ENCODE measurements at regions not wholly inside any gene's neighbourhood (a gene's known extent, or its start where the extent isn't known, plus 50 kb on each side); places are given as distances from the start of the nearest gene placed in this dataset.

GRCh38 chr13:73822668-73823592 is 311.3 kb downstream of the KLF12 start:
- no peak for FAIRE-seq
- H3K27ac ChIP-seq (ENCODE audit: low read depth in 1 of 3, low read length in 2 of 3), result no peak overlapping the region
- no peaks in the 10 kb centered on the region for H3K9me3 ChIP-seq (ENCODE audit: control insufficient read depth in 2 of 2, insufficient read depth in 1 of 2, low read depth in 1 of 2, low read length in 1 of 2)
- no peaks in the 10 kb centered on the region for H3K27me3 ChIP-seq (ENCODE audit: control insufficient read depth in 3 of 3, insufficient read depth in 3 of 3, low read length in 3 of 3)
- DNase-seq, result no peak
- no peaks in the 10 kb centered on the region for H3K36me3 ChIP-seq (ENCODE audit: control insufficient read depth in 3 of 3, insufficient read depth in 2 of 3, low read depth in 1 of 3, low read length in 3 of 3)
- WGBS, 3 donors, result 77 to 81% (median 81%) methylated on average over 6 of the region's 6 CpGs
- H3K4me1 ChIP-seq (ENCODE audit: control insufficient read depth in 3 of 3, insufficient read depth in 2 of 3, low read depth in 1 of 3, low read length in 2 of 3), result peaks cover 0 to 2% (median 0%) of the 10 kb centered on the region in 3 donors
- no peak overlapping the region for H3K4me3 ChIP-seq (ENCODE audit: low read depth in 1 of 3, low read length in 3 of 3)

DNA sequence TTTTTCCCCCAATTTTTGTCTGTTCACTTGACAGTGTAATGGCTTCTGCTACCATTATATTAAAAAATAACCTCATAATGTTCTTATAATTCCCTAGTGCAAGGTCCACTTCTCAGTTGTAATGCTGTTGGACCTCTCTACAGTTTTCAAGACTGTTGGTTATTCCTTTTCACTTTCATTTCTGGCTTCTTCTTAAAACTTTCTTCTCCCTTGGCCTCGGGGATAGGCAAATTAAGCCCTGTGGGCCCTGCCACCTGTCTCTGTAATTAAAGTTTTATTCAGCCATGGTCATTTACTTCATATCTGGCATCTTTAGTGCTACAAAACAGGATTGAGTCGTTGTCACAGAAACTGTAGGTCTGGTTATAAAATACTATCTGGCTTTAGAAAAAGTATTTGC is 313.5 kb downstream of the KLF12 start:
- WGBS, 3 donors, result 32 to 64% (median 56%) methylated on average over 2 of the region's 2 CpGs
- no peak for DNase-seq
- H3K36me3 ChIP-seq (ENCODE audit: control insufficient read depth in 3 of 3, insufficient read depth in 2 of 3, low read depth in 1 of 3, low read length in 3 of 3), result no peaks in the 10 kb centered on the region
- no peak overlapping the region for H3K4me3 ChIP-seq (ENCODE audit: low read depth in 1 of 3, low read length in 3 of 3)
- no peaks in the 10 kb centered on the region for H3K27me3 ChIP-seq (ENCODE audit: control insufficient read depth in 3 of 3, insufficient read depth in 3 of 3, low read length in 3 of 3)
- no peaks in the 10 kb centered on the region for H3K9me3 ChIP-seq (ENCODE audit: control insufficient read depth in 2 of 2, insufficient read depth in 1 of 2, low read depth in 1 of 2, low read length in 1 of 2)
- H3K4me1 ChIP-seq (ENCODE audit: control insufficient read depth in 3 of 3, insufficient read depth in 2 of 3, low read depth in 1 of 3, low read length in 2 of 3), result peaks cover 0 to 2% (median 0%) of the 10 kb centered on the region in 3 donors
- H3K27ac ChIP-seq (ENCODE audit: low read depth in 1 of 3, low read length in 2 of 3), result no peak overlapping the region
- no peak for FAIRE-seq

- 89 to 95% (median 91%) methylated on average over 3 of the region's 3 CpGs for whole genome bisulfite sequencing, 3 donors
- Histone ChIP-seq H3K36me3 (ENCODE audit: control insufficient read depth in 3 of 3, insufficient read depth in 2 of 3, low read depth in 1 of 3, low read length in 3 of 3) (no peaks in the 10 kb centered on the region), H3K27me3 (ENCODE audit: control insufficient read depth in 3 of 3, insufficient read depth in 3 of 3, low read length in 3 of 3) (no peaks in the 10 kb centered on the region), H3K9me3 (ENCODE audit: control insufficient read depth in 2 of 2, insufficient read depth in 1 of 2, low read depth in 1 of 2, low read length in 1 of 2) (no peaks in the 10 kb centered on the region), H3K4me3 (ENCODE audit: low read depth in 1 of 3, low read length in 3 of 3) (no peak overlapping the region), H3K27ac (ENCODE audit: low read depth in 1 of 3, low read length in 2 of 3) (no peak overlapping the region), H3K4me1 (ENCODE audit: control insufficient read depth in 3 of 3, insufficient read depth in 2 of 3, low read depth in 1 of 3, low read length in 2 of 3) (peaks cover 0 to 2% (median 0%) of the 10 kb centered on the region in 3 donors)
- no peak for DNase-seq
- FAIRE-seq, result no peak
Observed at GRCh38 chr13:73820285-73820684, 313.9 kb downstream of the KLF12 start.

DNA sequence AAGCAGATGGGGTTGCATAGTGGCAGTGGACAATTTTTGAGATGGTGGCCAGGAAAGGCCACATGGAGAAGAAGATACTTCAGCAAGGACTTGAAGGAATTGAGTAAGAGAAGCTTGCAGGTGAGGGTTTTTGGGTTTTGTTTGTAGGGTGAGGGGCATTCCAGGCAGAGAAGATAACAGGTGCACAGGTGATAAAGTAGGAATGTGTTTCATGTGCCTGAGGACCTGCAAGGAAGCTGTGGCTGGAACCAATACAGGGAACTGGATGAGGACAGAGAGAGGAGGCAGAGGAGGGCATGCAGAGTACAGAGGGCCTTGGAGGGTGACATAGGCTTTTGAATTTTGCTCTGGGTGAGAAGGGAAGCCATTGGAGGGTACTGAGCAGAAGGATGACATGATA is 314.5 kb downstream of the KLF12 start:
- Histone ChIP-seq H3K9me3 (ENCODE audit: control insufficient read depth in 2 of 2, insufficient read depth in 1 of 2, low read depth in 1 of 2, low read length in 1 of 2) (no peaks in the 10 kb centered on the region), H3K36me3 (ENCODE audit: control insufficient read depth in 3 of 3, insufficient read depth in 2 of 3, low read depth in 1 of 3, low read length in 3 of 3) (no peaks in the 10 kb centered on the region), H3K27ac (ENCODE audit: low read depth in 1 of 3, low read length in 2 of 3) (no peak overlapping the region), H3K4me1 (ENCODE audit: control insufficient read depth in 3 of 3, insufficient read depth in 2 of 3, low read depth in 1 of 3, low read length in 2 of 3) (peaks cover 0 to 2% (median 0%) of the 10 kb centered on the region in 3 donors), H3K27me3 (ENCODE audit: control insufficient read depth in 3 of 3, insufficient read depth in 3 of 3, low read length in 3 of 3) (no peaks in the 10 kb centered on the region), H3K4me3 (ENCODE audit: low read depth in 1 of 3, low read length in 3 of 3) (no peak overlapping the region)
- DNase-seq, result no peak
- FAIRE-seq, result no peak

- FAIRE-seq, result no peak
- Histone ChIP-seq H3K36me3 (ENCODE audit: control insufficient read depth in 3 of 3, insufficient read depth in 2 of 3, low read depth in 1 of 3, low read length in 3 of 3) (no peaks in the 10 kb centered on the region), H3K4me1 (ENCODE audit: control insufficient read depth in 3 of 3, insufficient read depth in 2 of 3, low read depth in 1 of 3, low read length in 2 of 3) (no peaks in the 10 kb centered on the region), H3K9me3 (ENCODE audit: control insufficient read depth in 2 of 2, insufficient read depth in 1 of 2, low read depth in 1 of 2, low read length in 1 of 2) (no peaks in the 10 kb centered on the region), H3K4me3 (ENCODE audit: low read depth in 1 of 3, low read length in 3 of 3) (no peak overlapping the region), H3K27me3 (ENCODE audit: control insufficient read depth in 3 of 3, insufficient read depth in 3 of 3, low read length in 3 of 3) (no peaks in the 10 kb centered on the region), H3K27ac (ENCODE audit: low read depth in 1 of 3, low read length in 2 of 3) (no peak overlapping the region)
- no peak for DNase-seq
- 97 to 100% (median 98%) methylated on average over 2 of the region's 2 CpGs for WGBS, 3 donors
Observed at GRCh38 chr13:73816702-73817101, 317.5 kb downstream of the KLF12 start.

- Histone ChIP-seq H3K27me3 (ENCODE audit: control insufficient read depth in 3 of 3, insufficient read depth in 3 of 3, low read length in 3 of 3) (no peaks in the 10 kb centered on the region), H3K9me3 (ENCODE audit: control insufficient read depth in 2 of 2, insufficient read depth in 1 of 2, low read depth in 1 of 2, low read length in 1 of 2) (no peaks in the 10 kb centered on the region), H3K4me3 (ENCODE audit: low read depth in 1 of 3, low read length in 3 of 3) (no peak overlapping the region), H3K27ac (ENCODE audit: low read depth in 1 of 3, low read length in 2 of 3) (no peak overlapping the region), H3K4me1 (ENCODE audit: control insufficient read depth in 3 of 3, insufficient read depth in 2 of 3, low read depth in 1 of 3, low read length in 2 of 3) (no peaks in the 10 kb centered on the region), H3K36me3 (ENCODE audit: control insufficient read depth in 3 of 3, insufficient read depth in 2 of 3, low read depth in 1 of 3, low read length in 3 of 3) (no peaks in the 10 kb centered on the region)
- DNase-seq (no peak), FAIRE-seq (no peak)
Observed at GRCh38 chr13:73815796-73816195, 318.4 kb downstream of the KLF12 start.

DNA sequence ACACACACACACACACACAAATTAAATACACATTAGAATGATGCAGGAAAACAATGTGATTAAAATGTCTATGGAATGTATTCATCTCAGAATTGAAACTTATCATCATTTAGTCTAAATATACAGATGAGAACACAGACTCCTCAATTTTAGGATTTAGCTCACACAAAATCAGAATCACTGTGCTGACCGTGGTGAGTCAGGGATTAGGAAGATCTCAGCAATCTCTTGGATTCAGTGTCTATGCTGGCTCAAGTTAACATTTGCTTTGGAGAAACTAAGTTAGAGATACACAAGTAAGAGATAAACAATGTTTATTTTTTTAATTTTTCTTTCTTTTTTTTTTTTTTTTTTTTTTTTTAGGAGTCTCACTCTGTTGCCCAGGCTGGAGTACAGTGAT is 323.6 kb downstream of the KLF12 start:
- WGBS, 3 donors, result 80 to 95% (median 91%) methylated on average over 1 of the region's 1 CpG
- FAIRE-seq, result no peak

DNA sequence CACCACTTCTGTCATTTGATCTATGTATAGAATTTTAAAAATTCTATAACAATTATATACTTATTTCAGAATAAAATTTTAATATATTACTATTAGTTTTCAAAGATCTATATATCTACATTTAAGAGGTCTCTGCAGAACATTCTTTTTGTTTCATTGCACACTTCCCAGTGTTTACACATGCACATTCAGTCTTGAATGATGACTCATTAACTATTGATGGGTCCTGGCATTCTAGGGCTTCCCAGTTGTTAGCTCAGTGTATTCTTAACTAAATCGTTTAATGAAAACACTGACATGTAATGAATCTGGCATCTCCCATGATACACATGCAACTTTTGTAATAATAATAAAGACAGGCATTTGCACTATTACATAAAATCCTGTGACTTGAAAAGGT is 324.6 kb downstream of the KLF12 start:
- Histone ChIP-seq H3K27ac (ENCODE audit: low read depth in 1 of 3, low read length in 2 of 3) (no peak overlapping the region), H3K36me3 (ENCODE audit: control insufficient read depth in 3 of 3, insufficient read depth in 2 of 3, low read depth in 1 of 3, low read length in 3 of 3) (peaks cover 0 to 3% (median 0%) of the 10 kb centered on the region in 3 donors), H3K27me3 (ENCODE audit: control insufficient read depth in 3 of 3, insufficient read depth in 3 of 3, low read length in 3 of 3) (no peaks in the 10 kb centered on the region), H3K4me1 (ENCODE audit: control insufficient read depth in 3 of 3, insufficient read depth in 2 of 3, low read depth in 1 of 3, low read length in 2 of 3) (no peaks in the 10 kb centered on the region), H3K4me3 (ENCODE audit: low read depth in 1 of 3, low read length in 3 of 3) (no peak overlapping the region), H3K9me3 (ENCODE audit: control insufficient read depth in 2 of 2, insufficient read depth in 1 of 2, low read depth in 1 of 2, low read length in 1 of 2) (no peaks in the 10 kb centered on the region)
- FAIRE-seq (no peak), DNase-seq (no peak)
- WGBS, 3 donors, result 57 to 65% (median 64%) methylated on average over 1 of the region's 1 CpG

More for the DNA sequence above, 323.6 kb downstream of the KLF12 start:
- no peaks in the 10 kb centered on the region for H3K9me3 ChIP-seq (ENCODE audit: control insufficient read depth in 2 of 2, insufficient read depth in 1 of 2, low read depth in 1 of 2, low read length in 1 of 2)
- no peak overlapping the region for H3K4me3 ChIP-seq (ENCODE audit: low read depth in 1 of 3, low read length in 3 of 3)
- no peak overlapping the region for H3K27ac ChIP-seq (ENCODE audit: low read depth in 1 of 3, low read length in 2 of 3)
- no peaks in the 10 kb centered on the region for H3K4me1 ChIP-seq (ENCODE audit: control insufficient read depth in 3 of 3, insufficient read depth in 2 of 3, low read depth in 1 of 3, low read length in 2 of 3)
- DNase-seq, result no peak
- no peaks in the 10 kb centered on the region for H3K27me3 ChIP-seq (ENCODE audit: control insufficient read depth in 3 of 3, insufficient read depth in 3 of 3, low read length in 3 of 3)
- H3K36me3 ChIP-seq (ENCODE audit: control insufficient read depth in 3 of 3, insufficient read depth in 2 of 3, low read depth in 1 of 3, low read length in 3 of 3), result peaks cover 0 to 3% (median 0%) of the 10 kb centered on the region in 3 donors

DNA sequence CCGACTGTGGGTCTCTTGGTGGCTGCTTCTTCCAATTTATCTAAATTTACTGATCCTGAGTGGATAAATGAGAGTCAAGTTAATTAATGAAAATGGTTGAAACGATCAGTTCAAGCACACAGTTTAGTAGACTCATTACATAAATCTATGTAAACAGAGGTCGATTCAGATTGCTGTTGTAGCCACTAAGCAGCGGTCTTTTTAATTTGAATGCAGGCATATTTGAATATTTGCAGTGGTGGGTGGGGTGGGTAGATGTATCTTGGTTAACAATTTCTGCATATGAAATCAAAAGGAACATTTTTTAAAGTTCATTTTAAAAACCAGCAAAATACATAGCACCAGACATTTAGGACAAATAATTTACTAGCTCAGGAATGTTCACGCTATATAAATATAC is 325.9 kb downstream of the KLF12 start:
- no peak for FAIRE-seq
- H3K9me3 ChIP-seq (ENCODE audit: control insufficient read depth in 2 of 2, insufficient read depth in 1 of 2, low read depth in 1 of 2, low read length in 1 of 2), result no peaks in the 10 kb centered on the region
- WGBS, 3 donors, result 71 to 77% (median 76%) methylated on average over 5 of the region's 5 CpGs
- H3K4me1 ChIP-seq (ENCODE audit: control insufficient read depth in 3 of 3, insufficient read depth in 2 of 3, low read depth in 1 of 3, low read length in 2 of 3), result no peaks in the 10 kb centered on the region
- H3K27me3 ChIP-seq (ENCODE audit: control insufficient read depth in 3 of 3, insufficient read depth in 3 of 3, low read length in 3 of 3), result no peaks in the 10 kb centered on the region
- DNase-seq, result no peak
- peaks cover 0 to 3% (median 0%) of the 10 kb centered on the region in 3 donors for H3K36me3 ChIP-seq (ENCODE audit: control insufficient read depth in 3 of 3, insufficient read depth in 2 of 3, low read depth in 1 of 3, low read length in 3 of 3)
- H3K4me3 ChIP-seq (ENCODE audit: low read depth in 1 of 3, low read length in 3 of 3), result no peak overlapping the region
- H3K27ac ChIP-seq (ENCODE audit: low read depth in 1 of 3, low read length in 2 of 3), result no peak overlapping the region

All from small intestine (tissue), 7 donors.